Esophagus (tissue), 2 donors: ENCODE measurements at regions not wholly inside any gene's neighbourhood (a gene's known extent, or its start where the extent isn't known, plus 50 kb on each side); places are given as distances from the start of the nearest gene placed in this dataset.

Experiments
- H3K27ac ChIP-seq, 2 donors: one replicate each; pipeline ENCODE4 v1.5.1; 2013; ENCODE audit warnings: low read depth in 2 of 2, mild to moderate bottlenecking in 2 of 2, inconsistent platforms in 1 of 2, low read length in 1 of 2, moderate library complexity in 1 of 2
- H3K27me3 ChIP-seq, 2 donors: one replicate each; pipeline ENCODE4 v1.6.1; 2013; ENCODE audit warnings: low read length in 2 of 2, control low read depth in 1 of 2, mild to moderate bottlenecking in 1 of 2; ENCODE audit not compliant: insufficient read depth in 2 of 2, control insufficient read depth in 1 of 2
- H3K36me3 ChIP-seq, 2 donors: one replicate each; pipeline ENCODE4 v1.6.1; 2013; ENCODE audit warnings: low read length in 1 of 2; ENCODE audit not compliant: control insufficient read depth in 2 of 2, insufficient read depth in 2 of 2
- H3K4me1 ChIP-seq, 2 donors: one replicate each; pipeline ENCODE4 v1.6.1; 2013; ENCODE audit warnings: low read length in 1 of 2; ENCODE audit not compliant: control insufficient read depth in 2 of 2, insufficient read depth in 2 of 2
- H3K4me3 ChIP-seq, 2 donors: one replicate each; pipeline ENCODE4 v1.5.1; 2013; ENCODE audit warnings: low read length in 2 of 2, mild to moderate bottlenecking in 2 of 2, low read depth in 1 of 2, moderate library complexity in 1 of 2
- H3K9me3 ChIP-seq, 2 donors: one replicate each; pipeline ENCODE4 v1.6.1; 2013; ENCODE audit warnings: mild to moderate bottlenecking in 2 of 2, low read depth in 1 of 2, low read length in 1 of 2, moderate library complexity in 1 of 2; ENCODE audit not compliant: control insufficient read depth in 2 of 2, insufficient read depth in 1 of 2
- WGBS, 2 donors: extraction: QIAGEN DNeasy Blood & Tissue Kit; methylation state at CpG; one replicate each; pipeline ENCODE4 v1.1.7; 2013; 5-methylcytosine and 5-hydroxymethylcytosine counted together
- donor health status: healthy with polysubstance abuse.
- donor health status: Bipolar disorder and iron deficiency.

DNA sequence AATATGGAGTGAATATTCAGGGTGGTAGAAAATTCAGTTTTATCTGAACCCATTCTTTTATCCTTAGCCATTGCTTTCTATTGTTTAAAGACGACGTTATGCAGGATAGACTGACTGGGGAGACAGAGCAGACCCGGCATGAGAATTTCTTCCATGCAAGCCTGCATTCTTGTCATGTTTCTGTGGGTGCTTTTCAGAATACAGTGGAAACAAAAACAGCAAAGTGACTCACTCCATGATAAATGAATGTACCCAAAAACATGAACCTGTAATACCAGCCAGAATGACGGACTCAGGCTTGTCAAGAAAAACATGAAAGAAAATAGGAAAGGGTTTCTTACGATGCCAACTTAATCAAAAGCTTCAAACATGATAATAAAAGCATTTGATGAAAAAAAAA, 924.0 kb downstream of the EFNB2 start:
- Histone ChIP-seq H3K9me3 (no peaks in the 10 kb centered on the region), H3K4me3 (peak overlapping the region in 1 of 2 donors; percentile 11)

GRCh38 chr13:105608104-105608503, 927.4 kb downstream of the EFNB2 start:
- Histone ChIP-seq H3K36me3 (no peaks in the 10 kb centered on the region), H3K27ac (no peak overlapping the region), H3K9me3 (no peaks in the 10 kb centered on the region), H3K4me1 (no peaks in the 10 kb centered on the region), H3K4me3 (no peak overlapping the region), H3K27me3 (no peaks in the 10 kb centered on the region)
- 67 to 68% methylated on average over 2 of the region's 2 CpGs for WGBS, 2 donors

More for the DNA sequence above, 924.0 kb downstream of the EFNB2 start:
- 21 to 31% methylated on average over 5 of the region's 5 CpGs for WGBS, 2 donors
- Histone ChIP-seq H3K36me3 (no peaks in the 10 kb centered on the region), H3K4me1 (no peaks in the 10 kb centered on the region), H3K27ac (no peak overlapping the region), H3K27me3 (no peaks in the 10 kb centered on the region)

DNA sequence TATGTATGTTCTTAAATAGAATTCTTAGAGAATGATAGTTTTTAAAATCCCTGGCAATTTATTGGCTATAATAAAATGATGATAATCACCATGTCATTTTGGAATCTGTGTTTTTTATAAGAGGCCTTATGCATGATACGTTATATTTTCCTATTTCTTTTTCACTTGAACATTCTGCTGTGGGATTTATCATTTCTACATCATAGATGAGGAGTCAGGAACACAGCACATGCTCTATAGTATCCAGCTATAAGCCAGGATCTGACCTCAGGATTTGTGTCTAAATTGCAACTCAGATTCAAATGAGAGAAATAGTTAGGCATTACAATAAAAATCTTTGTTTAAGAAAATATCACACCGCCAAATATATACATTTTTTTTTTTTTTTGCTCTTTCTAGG, 928.0 kb downstream of the EFNB2 start:
- 88 to 92% methylated on average over 2 of the region's 2 CpGs for WGBS, 2 donors
- Histone ChIP-seq H3K4me1 (no peaks in the 10 kb centered on the region), H3K36me3 (no peaks in the 10 kb centered on the region), H3K9me3 (no peaks in the 10 kb centered on the region), H3K27me3 (no peaks in the 10 kb centered on the region), H3K27ac (no peak overlapping the region), H3K4me3 (no peak overlapping the region)

GRCh38 chr13:105607016-105607415, 928.4 kb downstream of the EFNB2 start:
- Histone ChIP-seq H3K27ac (no peak overlapping the region), H3K27me3 (no peaks in the 10 kb centered on the region), H3K9me3 (no peaks in the 10 kb centered on the region), H3K4me3 (no peak overlapping the region), H3K36me3 (no peaks in the 10 kb centered on the region), H3K4me1 (no peaks in the 10 kb centered on the region)
- WGBS, 2 donors: 44 to 48% methylated on average over 2 of the region's 2 CpGs

DNA sequence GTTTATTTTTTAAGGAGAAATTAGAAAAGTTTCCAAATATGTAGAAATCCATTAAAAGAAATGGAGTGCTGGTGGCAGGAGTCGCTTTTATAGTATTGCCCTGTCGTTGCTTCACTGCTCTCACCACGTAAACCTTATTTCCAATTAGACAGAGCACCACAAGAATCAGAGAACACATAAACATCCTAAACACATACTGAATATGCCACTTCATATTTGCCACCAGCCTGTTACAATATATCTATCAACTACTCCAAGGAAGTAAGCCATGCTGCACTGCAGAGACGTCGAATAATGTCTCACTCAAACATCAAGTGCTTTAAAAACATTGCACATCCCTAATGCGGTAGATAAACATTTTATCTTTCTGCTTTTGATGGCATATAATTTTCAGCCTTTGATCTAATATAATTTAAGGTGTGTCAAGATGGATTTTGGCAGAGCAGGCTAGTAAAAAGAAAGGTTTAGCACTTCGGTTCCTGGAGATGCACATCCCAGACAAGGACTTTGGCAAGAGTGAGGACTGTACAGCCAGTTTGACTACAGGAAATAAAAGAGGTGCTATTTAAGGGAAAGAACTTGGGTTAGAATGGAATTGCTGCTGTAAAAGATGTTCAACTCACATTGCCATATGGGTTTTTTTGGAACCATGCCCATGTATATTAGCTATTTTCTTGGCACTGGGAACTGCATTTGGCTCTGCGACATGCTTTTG, 932.3 kb downstream of the EFNB2 start:
- H3K4me1 ChIP-seq: no peaks in the 10 kb centered on the region
- H3K36me3 ChIP-seq: no peaks in the 10 kb centered on the region
- H3K27ac ChIP-seq: no peak overlapping the region
- no peak overlapping the region for H3K4me3 ChIP-seq
- no peaks in the 10 kb centered on the region for H3K27me3 ChIP-seq
- no peaks in the 10 kb centered on the region for H3K9me3 ChIP-seq
- 53 to 56% methylated on average over 8 of the region's 8 CpGs for WGBS, 2 donors

DNA sequence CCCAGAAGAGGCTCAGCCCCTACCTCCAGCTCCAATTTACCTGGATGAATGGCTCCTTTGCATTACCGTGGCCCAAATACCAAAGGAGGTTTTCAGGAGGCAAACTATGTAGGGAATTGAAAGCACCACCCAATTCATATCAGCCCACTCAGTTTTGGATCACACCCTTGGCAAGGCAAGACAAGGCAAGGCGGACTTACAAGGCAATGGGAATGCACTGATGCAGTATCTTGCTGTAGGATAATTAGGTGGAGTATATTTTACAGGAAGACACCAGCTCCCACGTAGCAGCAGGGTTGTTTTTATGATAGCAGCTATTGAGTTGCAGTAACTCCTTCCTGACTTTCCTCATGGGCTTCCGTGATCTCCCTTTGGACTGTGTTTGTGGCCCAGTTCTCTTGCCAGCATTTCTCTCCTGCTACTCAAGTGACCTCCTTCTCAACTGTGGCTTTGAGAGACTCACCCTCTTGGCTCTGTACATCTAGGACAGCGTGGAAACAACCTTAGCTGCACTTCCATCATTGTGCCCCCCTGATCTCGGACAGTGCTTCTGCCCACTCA, 935.9 kb downstream of the EFNB2 start:
- WGBS, 2 donors: 72 to 83% methylated on average over 6 of the region's 6 CpGs
- H3K36me3 ChIP-seq: no peaks in the 10 kb centered on the region
- H3K4me1 ChIP-seq: no peaks in the 10 kb centered on the region
- H3K27me3 ChIP-seq: no peaks in the 10 kb centered on the region
- no peak overlapping the region for H3K4me3 ChIP-seq
- no peak overlapping the region for H3K27ac ChIP-seq
- H3K9me3 ChIP-seq: no peaks in the 10 kb centered on the region

DNA sequence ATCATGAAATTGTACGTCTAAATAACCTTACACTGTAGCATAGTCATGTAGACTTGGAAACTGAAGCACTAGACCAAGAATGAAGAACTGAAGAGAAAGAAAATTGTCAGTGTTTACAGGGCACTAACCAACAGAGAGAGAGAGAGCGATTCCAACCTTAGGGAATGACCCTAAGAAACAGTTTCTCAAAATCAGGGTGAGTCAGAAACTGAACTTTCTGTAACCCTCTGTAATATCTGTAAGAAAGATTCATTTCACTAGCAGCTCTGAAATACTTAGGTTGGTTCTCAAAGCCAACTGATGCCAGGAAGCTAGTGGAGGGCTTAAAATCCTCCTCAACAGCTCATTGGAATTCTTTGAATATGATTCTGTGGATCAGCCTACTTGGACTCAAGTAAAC, 936.9 kb downstream of the EFNB2 start:
- Histone ChIP-seq H3K27ac (no peak overlapping the region), H3K27me3 (no peaks in the 10 kb centered on the region), H3K4me1 (no peaks in the 10 kb centered on the region), H3K36me3 (no peaks in the 10 kb centered on the region), H3K9me3 (no peaks in the 10 kb centered on the region), H3K4me3 (no peak overlapping the region)
- WGBS, 2 donors: 79 to 82% methylated on average over 2 of the region's 2 CpGs

GRCh38 chr13:105597573-105597972, 937.9 kb downstream of the EFNB2 start:
- no peak overlapping the region for H3K4me3 ChIP-seq
- no peaks in the 10 kb centered on the region for H3K27me3 ChIP-seq
- H3K27ac ChIP-seq: no peak overlapping the region
- WGBS, 2 donors: 89% methylated on average over 6 of the region's 6 CpGs
- H3K4me1 ChIP-seq: no peaks in the 10 kb centered on the region
- no peaks in the 10 kb centered on the region for H3K36me3 ChIP-seq
- no peaks in the 10 kb centered on the region for H3K9me3 ChIP-seq

DNA sequence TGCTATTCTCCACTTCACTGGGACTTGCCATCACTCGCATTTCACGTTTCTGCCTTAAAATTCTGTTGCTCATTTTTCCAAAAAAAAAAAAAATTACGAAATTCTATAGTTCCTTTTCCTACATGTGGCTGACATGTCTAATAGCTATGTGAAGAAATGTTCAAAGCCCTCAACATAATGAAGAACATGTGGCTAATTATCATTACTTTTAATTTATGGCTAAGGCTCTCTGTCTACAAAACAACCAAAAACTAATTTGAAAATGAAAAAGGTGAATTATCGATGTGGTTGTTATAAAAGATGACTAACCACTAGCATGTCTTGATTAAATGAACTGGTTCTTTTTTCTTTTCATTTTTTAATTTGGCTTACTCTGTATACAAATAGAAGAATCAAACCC, 940.0 kb downstream of the EFNB2 start:
- no peak overlapping the region for H3K27ac ChIP-seq
- no peaks in the 10 kb centered on the region for H3K27me3 ChIP-seq
- H3K4me1 ChIP-seq: no peaks in the 10 kb centered on the region
- H3K36me3 ChIP-seq: no peaks in the 10 kb centered on the region
- H3K4me3 ChIP-seq: no peak overlapping the region
- WGBS, 2 donors: 60 to 86% methylated on average over 4 of the region's 4 CpGs
- H3K9me3 ChIP-seq: no peaks in the 10 kb centered on the region

DNA sequence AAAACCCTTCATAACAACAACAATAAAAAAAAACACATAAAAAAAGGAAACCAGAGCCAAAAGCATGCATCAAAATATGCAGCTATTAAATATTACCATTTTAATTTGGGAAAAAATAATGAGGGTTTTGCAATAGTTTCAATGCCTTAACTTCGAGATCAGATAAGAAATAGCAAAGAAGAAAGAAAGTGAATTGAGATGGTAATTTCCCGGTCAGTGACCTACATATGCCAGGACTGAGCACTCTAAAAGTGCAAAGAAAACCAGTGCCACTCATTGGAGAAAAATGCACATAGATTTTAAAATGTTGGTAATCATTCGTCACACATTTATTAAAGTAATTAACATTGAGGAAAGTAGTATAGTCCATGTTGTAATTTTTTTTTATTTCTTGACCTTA, 944.2 kb downstream of the EFNB2 start:
- no peaks in the 10 kb centered on the region for H3K36me3 ChIP-seq
- no peak overlapping the region for H3K4me3 ChIP-seq
- H3K4me1 ChIP-seq: no peaks in the 10 kb centered on the region
- no peaks in the 10 kb centered on the region for H3K27me3 ChIP-seq
- H3K27ac ChIP-seq: no peak overlapping the region
- no peaks in the 10 kb centered on the region for H3K9me3 ChIP-seq
- WGBS, 2 donors: 79 to 85% methylated on average over 3 of the region's 3 CpGs
